ENCODE measurements at regions not wholly inside any gene's neighbourhood (a gene's known extent, or its start where the extent isn't known, plus 50 kb on each side); places are given as distances from the start of the nearest gene placed in this dataset.

- TF ChIP-seq CTCF (IDR thresholded peaks at IDR 0.05; ENCODE audit: insufficient read depth, low read depth, low read length) (no peak), EZH2 (IDR thresholded peaks at IDR 0.05; ENCODE audit: insufficient read depth, low read length) (no peak)
Measured at GRCh38 chr20:22088882-22089281, 383.4 kb downstream of the PAX1 start.

Measured in astrocyte (in vitro differentiated cells and primary cell).